Erythroblast (primary cell): ENCODE measurements at regions not wholly inside any gene's neighbourhood (a gene's known extent, or its start where the extent isn't known, plus 50 kb on each side); places are given as distances from the start of the nearest gene placed in this dataset.

ENCODE experiments used
- GATA1 ChIP-seq: IDR thresholded peaks from 2 replicates; pipeline ENCODE4 v1.6.1; 2011; ENCODE audit warnings: low read depth, mild to moderate bottlenecking, control low read depth, low read length, moderate library complexity
- POLR2A ChIP-seq: IDR thresholded peaks from 2 replicates; pipeline ENCODE4 v1.6.1; 2011; ENCODE audit warnings: mild to moderate bottlenecking, low read length

GRCh38 chr4:149277705-149278104 is 537.9 kb downstream of the IQCM start:
- TF ChIP-seq POLR2A = no peak
- no peak for TF ChIP-seq GATA1
